DMS 273 treated with DMSO at 0.1 percent for 48 hours (cell line): ENCODE measurements at regions not wholly inside any gene's neighbourhood (a gene's known extent, or its start where the extent isn't known, plus 50 kb on each side); places are given as distances from the start of the nearest gene placed in this dataset.
"Not testable (repeated sequence)": the region's sequence is repeated elsewhere in the genome, so short reads cannot be mapped to it uniquely, and the experiment has no call there.

ENCODE experiments used
- DNase-seq: peaks from one replicate; lab custom pipeline; 2025; lab: John Stamatoyannopoulos, UW

DNA sequence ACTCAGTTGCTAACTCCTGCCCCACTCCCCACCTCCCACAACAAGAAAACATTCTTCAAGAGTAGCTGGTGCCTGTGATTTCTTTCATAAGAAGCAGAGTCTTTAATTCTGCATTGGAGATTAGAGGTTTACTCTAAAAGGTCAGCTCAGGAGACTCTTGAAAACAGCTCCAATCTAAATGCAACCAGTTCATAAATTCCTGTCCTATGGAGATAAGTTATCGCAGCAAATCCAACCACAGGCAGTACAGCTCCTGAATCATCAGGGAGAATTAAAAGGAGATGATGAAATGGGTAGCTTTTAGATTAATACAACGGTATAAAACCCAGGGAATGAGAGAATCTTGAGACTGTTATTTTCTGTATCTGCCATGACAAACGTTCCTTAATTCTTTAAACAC, 130.7 kb downstream of the SOCS6 start:
- DNase-seq = no peak

DNA sequence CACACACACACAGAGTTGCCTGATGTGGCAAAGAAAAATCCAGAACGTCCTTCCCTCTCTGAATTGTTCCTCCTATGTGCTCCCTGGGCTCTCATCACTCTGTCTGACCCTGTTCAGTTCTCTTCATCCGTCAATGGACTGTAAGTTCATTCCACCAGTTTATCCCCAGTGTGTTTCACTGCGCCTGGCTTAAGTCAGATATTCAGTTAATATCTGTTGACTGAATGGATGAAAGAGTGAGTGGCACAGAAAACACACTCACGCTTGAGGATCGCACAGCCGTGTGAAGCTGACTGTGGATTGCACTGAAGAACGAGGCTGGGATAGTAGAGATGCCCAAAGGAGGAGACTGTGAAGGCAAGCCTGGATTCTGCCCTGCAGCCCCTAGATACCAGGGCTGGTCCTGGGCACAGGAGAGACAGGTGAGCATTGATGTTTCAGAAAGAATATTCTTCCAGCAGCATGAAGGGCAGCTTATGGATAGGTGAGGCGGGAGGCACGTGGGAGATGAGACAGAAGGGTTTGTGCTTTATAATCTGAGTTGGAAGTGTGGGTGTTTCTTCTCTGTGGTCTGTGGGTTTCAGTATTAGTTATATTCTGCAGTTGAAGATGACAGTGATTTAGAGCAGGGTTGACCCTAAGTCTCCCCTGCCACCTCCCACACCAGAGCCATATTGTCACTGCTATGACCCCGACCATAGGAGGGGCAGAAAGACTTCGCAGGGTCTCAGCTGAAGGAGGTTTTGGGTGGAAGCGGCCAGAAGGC, 129.9 kb downstream of the SOCS6 start:
- DNase-seq = no peak

DNA sequence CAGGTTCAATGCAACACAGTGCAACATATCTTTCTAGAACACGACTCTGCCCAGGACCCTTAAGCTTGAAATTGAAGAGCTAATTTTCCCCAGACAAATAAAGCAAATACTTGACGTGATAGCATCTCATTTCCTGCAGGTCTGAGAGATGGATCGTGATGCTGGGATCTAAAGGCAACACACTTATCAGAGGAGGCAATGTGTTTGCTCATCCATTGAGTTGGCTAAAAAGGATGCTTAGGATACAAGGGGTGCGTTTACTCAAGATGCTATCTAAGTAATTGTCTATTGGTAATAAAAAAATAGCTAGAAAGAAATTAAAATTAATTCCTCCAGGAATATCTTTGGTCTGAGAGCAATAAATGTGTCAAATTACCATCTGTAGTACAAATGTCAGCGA, 129.0 kb downstream of the SOCS6 start:
- no peak for DNase-seq

DNA sequence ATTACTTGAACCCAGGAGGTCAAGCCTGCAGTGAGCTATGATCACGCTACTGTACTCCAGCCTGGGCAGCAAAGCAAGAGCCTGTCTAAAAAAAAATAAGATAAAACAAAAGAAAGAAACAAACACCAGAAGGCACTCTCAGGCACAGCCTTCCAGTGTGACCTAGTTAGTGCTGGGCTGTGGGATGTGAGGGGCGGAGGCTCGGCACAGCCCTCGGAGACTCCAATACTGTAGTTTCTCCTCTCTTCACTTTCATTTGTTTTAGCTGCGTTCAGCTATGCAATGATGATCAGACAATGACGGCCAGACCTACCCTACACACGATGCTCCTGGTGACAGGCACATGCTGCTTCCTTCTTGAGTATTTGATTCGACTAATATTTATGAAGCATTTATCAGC, 127.7 kb downstream of the SOCS6 start:
- no peak for DNase-seq

DNA sequence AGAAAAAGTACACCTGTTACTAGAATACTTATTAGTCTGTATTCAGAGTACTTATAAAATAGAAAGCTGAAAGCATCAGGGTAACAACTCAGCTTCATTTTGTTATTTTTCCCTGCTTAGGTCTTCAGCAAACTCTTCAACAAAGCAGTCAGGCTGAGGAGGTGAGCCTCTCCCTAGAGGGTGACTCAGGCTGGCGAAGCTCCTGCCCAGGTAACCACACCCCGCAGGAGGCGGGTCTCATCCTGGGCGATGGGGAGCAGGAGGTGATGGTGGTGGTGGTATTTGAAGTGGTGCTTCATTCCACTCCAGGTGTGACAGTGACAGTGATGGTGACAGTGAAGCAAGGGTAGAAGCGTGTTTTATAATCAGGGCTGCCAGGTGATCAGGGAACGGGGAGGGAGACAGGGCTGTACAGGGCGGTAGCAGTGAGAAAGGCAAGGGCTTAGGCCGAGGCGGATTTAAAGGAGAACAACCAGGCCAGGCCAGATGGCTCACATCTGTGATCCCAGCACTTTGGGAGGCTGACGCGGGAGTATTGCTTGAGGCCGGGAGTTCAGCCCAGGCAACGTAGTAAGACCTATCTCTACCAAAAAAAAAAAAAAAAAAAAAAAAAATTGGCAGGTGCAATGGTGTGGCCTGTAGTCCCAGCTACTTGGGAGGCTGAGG, 127.1 kb downstream of the SOCS6 start:
- peak; percentile 44 for DNase-seq

DNA sequence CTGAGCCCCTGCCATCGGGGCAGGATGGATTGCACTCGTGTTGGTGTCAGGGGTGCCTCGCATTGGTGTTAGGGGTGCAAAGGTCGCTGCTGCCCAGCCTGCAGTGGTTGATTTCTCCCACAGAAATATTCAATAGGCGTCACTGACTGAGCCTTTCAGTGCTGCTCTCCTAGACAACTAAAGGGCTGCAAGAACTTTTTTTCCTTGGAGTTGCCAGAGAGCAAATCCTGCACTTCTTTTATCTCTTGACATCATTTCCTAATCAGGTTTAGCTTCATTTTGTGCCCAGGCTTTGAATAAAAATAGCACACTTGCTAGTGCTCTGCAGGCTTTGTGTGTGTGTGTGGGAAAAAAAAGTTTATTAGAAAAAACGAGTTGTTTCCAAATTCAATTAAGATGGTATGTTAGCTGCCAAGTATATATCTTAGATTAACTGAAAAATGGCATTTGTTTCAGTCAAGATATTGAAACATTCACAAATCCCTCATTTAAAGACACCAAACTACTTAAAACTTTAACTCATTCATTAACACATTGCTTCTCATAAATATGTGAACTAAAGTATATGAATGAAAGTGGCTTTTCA, 125.6 kb downstream of the SOCS6 start:
- DNase-seq = no peak

DNA sequence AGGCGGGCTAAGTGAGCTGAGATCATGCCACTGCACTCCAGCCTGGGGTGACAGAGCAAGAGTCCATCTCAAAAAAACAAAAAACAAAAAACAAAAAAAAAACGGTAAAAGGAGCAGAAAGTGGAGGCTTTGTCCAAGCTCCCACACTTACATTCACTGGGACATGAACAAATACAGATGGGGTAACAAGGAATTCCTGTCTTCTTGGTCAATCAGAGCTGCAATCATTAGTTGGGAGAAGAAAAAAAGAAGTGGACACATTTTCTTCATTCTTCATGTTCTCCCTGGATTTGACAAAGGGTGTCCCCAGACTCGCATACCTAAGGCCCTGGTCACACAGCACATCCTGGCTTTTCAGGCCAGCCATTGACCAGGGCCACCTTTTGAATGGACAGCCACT, 124.6 kb downstream of the SOCS6 start:
- DNase-seq = no peak

DNA sequence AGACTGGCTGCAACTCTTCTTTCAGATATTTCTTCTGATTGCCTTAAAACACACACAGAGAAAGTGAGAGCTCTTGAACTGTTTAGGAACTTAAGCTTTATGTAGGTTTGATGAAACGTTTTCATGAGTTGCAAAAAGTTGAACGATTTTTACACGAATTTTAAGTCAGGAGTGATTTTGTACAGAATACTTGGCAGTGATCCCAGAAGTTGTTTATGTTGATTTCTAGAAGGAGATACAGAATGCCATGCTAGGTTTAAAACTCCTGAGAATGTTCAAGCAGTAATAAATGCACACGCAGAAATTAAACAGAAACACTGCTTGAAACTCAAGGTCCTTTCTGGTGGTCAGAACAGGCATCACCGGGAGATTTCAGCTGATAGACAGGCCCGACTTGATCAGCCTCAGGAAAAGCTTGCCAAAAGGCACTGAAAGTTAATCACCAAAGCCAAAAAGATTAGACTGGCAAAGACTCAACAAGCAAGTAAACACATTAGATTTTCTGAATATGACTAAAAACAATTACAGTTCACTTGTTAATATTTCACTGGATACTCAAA, 123.1 kb downstream of the SOCS6 start:
- no peak for DNase-seq

DNA sequence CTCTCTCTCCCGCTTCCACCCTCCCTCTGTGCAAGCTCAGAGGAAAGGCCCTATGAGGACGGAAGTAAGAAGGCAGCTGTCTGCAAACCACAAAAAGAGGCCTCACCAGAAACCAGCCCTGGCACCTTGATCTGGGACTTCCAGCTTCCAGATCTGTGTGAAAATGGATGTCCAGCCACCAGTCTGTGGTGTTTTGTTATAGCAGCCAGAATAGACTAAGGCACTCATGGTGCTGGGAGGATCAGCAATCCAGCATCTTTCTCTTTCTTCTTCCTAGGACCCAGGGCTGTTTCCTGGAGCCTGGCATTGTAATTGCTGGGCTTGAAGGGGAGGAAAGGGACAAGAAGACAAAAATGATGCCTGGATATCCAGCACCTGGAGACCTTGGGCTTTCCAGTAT, 122.5 kb downstream of the SOCS6 start:
- no peak for DNase-seq

DNA sequence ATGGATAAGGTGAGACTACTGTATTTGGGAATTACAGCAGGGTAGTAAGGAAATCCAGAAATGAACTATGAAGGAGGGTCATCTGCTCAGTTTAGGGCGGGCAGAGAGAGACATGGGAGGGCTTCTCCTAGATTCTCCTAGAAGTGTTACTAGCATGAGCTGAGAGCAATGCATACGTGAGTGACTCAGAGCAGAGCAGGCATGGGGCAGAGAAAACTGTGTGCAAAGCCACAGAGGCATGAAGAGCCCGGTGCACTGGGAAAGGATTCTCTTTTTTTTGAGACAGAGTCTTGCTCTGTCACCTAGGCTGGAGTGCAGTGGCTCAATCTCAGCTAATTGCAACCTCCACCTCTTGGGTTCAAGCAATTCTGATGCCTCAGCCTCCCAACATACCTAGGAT, 116.2 kb downstream of the SOCS6 start:
- DNase-seq = no peak

DNA sequence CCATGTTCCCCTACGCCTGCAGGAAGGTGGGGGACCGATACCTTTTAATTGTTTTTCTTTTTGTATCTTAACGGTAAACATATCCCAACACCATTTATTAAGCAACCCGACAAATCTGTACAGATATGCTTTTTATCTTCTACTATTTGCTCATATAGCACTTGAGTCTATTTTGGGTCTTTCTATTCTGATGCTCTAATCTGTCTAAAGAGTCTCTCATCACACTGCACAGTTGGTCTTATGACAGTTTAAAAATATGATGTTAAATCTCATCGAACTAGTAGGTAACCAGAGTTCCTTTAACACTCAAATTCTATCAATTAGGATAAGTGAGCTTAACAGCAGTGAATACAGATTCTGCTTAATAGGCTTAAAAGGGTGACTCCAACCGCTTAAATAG, 111.6 kb downstream of the SOCS6 start:
- no peak for DNase-seq

DNA sequence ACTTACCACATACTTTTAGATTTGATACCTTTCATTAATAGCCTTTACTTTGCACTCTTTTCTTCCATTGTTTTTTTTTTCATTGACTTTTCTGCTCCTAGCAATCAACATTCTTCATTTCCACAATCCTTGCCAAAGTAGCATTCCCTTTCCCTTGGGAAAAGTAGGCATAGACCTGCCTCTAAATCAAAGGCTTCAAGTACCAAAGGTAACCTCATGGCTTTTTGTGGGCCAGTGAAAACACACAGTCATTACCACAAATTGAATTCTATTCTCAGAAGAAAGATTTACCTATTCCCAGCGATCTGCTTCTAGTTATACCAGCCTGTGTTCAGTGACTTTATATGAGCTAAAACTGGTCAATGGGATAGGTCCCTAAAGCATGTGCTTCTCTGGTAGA, 109.2 kb downstream of the SOCS6 start:
- no peak for DNase-seq

DNA sequence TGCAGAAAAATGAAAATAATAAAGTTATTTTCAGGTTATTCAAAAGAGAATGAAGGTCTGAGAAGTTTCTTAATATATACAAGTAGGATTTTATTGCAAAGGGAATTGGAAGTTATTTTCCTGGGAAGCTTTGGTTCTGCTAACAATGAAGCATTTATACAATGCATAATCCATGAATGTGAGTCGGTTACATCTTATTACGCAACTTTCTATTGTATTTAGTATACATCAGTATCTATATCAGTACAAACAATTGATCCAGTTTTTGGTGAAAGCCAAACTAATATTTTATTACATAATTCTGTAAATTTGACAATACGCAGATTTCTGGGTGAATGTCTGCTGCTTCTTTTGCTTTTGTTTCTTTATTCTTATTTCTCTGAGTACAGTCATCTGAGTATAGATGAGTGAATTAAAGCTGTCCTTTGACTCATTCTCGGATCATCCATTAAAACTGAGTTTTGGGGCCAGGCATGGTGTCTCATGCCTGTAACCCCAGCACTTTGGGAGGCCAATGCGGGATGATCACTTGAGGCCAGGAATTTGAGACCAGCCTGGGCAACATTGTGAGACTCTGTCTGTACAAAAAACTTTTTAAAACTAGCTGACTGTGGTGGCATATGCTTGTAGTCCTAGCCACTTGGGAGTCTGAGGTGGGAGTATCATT, 108.5 kb downstream of the SOCS6 start:
- DNase-seq = no peak

DNA sequence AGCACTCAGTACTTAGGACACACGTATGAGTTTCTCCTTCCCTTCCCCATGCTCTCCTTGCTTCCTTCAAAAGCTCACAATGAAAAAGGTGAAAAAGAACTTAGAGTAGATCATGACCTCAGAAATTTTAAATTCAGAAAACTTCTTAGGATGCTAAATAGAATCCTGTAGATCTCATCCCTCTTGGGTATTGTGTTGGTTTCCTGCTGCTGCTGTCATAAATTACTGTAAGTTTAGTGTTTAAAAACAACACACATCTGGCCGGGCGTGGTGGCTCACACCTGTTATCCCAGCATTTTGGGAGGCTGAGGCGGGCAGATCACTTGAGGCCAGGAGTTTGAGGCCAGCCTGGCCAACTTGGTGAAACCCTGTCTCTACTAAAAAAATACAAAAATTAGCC, 106.9 kb downstream of the SOCS6 start:
- not testable (repeated sequence) for DNase-seq

DNA sequence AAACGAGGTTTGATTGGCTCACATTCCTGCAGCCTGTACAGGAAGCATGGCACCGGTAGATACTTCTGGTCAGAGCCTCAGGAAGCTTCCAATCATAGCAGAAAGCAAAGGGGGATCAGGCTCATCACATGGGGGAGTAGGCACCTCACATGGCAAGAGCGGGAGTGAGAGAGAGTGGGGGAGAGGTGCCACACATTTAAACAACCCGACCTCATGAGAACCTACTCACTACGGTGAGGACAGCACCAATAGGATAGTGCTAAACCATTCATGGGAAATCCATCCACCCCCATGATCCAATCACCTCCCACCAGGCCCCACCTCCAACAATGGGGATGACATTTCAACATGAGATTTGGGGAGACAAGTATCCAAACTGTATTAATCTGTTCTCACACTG, 105.8 kb downstream of the SOCS6 start:
- no peak for DNase-seq

DNA sequence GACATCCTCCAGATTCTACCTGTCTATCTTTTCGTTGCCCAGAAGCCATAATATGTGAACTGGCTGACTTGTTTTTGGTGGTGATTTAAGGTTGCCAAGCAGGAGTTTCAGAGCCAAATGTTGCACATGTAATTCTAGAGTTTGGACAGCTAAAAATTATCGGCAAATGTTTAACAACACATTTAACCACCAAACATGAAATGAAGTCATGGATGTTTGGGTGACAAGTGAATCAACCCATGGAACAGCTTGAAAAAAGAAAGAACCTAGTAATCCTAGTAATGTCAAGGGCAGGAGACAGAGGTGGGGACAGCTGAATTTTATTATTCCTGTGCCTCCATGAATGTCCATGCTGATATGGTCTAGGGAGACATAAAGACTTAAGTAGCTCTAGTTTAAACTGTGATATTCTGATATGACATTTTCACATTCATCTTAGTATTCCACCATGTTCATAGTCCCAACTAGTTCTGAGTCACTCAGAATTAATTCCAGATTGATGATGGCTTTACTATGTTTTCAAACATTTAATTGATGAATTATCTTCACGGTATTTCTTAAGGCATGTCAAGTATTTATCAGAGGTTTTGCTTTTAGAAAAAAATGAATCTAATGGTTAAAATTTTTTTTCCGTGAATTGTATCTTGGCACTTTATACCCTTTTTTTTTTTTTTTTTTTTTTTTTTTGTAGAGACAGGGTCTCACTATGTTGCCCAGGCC, 101.7 kb downstream of the SOCS6 start:
- no peak for DNase-seq

DNA sequence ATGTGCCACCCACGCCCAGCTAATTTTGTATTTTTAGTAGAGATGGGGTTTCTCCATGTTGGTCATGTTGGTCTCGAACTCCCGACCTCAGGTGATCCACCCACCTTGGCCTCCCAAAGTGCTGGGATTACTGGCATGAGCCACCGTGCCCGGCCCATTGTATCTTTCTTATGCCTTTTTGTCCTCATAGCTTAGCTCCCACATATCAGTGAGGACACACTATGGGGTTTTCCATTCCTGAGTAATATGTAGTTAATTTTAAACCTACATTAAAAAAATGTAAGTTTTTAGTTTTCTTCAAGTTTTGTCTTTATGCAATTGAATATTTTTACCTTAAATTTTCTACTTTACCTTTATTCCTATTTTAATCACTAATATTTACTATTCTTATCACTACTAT, 100.2 kb downstream of the SOCS6 start:
- not testable (repeated sequence) for DNase-seq

DNA sequence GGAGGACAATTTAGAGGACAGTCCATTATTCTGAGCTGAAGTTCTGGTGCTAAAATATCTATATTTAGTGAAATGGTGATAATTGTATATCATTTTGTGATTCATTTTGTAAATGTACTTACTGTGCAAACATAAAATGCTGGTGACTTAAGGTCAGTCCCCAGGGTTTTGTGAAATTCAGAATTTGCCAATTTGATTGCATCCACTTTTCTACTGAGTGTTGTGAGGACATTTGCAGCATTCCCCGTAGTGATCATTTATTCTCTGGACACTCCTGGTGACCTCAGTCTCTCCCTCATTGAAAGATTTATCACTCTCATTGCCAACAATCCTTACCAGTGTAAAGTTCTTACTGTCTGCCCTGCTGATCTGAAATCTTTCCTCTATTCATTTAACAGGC, 98.2 kb downstream of the SOCS6 start:
- DNase-seq = no peak

DNA sequence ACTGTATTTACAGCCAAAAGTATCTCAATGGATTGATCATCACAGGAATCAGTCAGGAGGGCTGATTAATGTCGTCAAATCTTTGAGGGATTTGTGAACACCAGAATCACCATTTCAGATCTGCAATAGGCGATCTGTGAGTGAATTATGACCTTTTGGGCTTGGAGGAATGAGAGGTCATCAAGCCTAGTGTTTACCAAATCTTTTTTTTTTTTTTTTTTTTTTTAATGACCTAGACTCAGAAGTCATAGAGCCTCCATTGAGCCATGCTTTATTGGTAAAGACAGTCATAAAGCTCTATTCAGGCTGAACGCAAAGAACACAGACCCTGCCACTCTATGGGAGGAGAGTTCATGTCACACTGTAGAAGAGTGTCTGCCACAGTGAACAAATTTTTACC, 97.7 kb downstream of the SOCS6 start:
- no peak for DNase-seq

DNA sequence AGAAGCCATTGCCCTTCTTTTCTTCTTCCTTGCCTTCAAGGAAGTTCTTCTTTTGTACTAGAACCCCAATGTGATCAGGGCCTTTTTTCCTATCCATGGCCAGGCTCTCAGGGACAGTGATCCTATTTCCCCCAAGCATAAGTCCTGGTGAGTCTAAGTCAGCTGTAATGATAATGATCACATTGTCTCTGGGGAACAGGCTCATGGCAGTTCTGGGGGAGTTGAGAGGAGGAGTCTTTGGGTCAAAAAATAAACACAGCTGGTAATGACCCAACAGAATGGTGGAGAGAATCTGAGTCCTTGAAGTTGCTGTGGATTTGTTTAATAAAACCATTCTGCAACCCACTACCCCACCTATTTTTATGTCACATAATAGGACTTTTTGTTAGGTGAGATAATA, 96.6 kb downstream of the SOCS6 start:
- no peak for DNase-seq

DNA sequence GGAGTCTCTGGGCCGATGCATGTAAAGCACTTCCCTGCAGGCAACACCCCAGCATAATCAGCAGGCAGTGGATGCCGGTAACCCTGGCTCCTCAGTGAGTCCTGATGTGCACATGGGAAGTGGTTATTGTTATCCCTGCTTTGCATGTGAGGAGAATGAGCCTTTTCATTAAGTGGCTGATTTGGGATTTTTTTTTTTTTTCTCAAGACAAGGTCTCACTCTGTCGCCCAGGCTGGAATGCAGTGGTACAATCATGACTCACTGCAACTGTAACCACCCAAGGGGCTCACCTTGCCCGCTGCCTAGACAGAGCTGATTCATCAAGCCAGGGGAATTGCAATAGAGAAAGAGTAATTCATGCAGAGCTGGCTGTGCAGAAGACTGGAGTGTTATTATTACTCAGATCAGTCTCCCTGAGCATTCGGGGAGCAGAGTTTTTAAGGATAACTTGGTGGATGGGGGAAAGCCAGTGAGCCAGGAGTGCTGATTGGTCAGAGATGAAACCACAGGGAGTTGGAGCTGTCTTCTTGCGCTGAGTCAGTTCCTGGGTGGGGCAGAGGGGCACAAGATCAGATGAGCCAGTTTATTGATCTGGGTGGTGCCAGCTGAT, 95.4 kb downstream of the SOCS6 start:
- DNase-seq = no peak
